Muscle layer of colon (tissue), 2 donors: ENCODE measurements at regions not wholly inside any gene's neighbourhood (a gene's known extent, or its start where the extent isn't known, plus 50 kb on each side); places are given as distances from the start of the nearest gene placed in this dataset.

Experiments used
- H3K27ac ChIP-seq: one replicate; pipeline ENCODE4 v1.7.0; 2013; ENCODE audit warnings: low read depth, mild to moderate bottlenecking, low read length, moderate library complexity
- H3K27me3 ChIP-seq, 2 donors: one replicate each; pipeline ENCODE4 v1.7.0; 2013; ENCODE audit warnings: low read length in 2 of 2, mild to moderate bottlenecking in 2 of 2; ENCODE audit not compliant: insufficient read depth in 2 of 2, control insufficient read depth in 1 of 2
- H3K36me3 ChIP-seq: one replicate; pipeline ENCODE4 v1.7.0; 2013; ENCODE audit warnings: mild to moderate bottlenecking, low read length; ENCODE audit not compliant: insufficient read depth
- H3K4me1 ChIP-seq: one replicate; pipeline ENCODE4 v1.7.0; 2013; ENCODE audit warnings: mild to moderate bottlenecking, low read length; ENCODE audit not compliant: insufficient read depth
- H3K4me3 ChIP-seq, 2 donors: one replicate each; pipeline ENCODE4 v1.7.0; 2013; ENCODE audit warnings: low read length in 2 of 2, low read depth in 1 of 2, mild to moderate bottlenecking in 1 of 2, moderate library complexity in 1 of 2
- H3K9ac ChIP-seq: one replicate; pipeline ENCODE4 v1.7.0; 2013; ENCODE audit warnings: low read length
- H3K9me3 ChIP-seq: one replicate; pipeline ENCODE4 v1.7.0; 2013; ENCODE audit warnings: mild to moderate bottlenecking, low read length
- donor health status: abdominal sarcoma.
- donor health status: Adenocarcinoma of cecum.

DNA sequence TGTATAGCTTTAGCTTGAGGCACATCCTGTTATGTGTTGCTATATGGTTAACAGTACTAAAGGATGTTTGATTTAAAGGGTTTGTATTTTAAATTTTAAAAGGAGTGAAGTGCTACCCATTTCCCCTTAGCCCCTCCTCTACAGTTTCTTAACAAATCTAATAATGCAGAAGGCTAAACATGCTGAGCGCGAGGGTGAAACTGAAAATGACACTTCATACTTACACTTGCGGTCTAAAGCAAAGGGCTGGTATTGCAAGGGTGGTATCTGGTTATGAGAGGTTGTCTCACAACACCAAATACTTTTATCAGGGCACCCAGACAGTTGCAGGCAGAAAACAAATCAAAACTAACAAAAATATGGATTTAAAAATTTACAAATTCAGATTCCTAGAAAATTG, 172.3 kb downstream of the SIPA1L2 start:
- Histone ChIP-seq H3K9ac (no peak overlapping the region), H3K4me3 (no peak overlapping the region), H3K36me3 (peaks cover 6% of the 10 kb centered on the region), H3K27me3 (no peaks in the 10 kb centered on the region), H3K9me3 (no peaks in the 10 kb centered on the region), H3K4me1 (peaks cover 4% of the 10 kb centered on the region), H3K27ac (no peak overlapping the region)

GRCh38 chr1:232456714-232457113, 173.2 kb downstream of the SIPA1L2 start:
- Histone ChIP-seq H3K4me1 (peaks cover 4% of the 10 kb centered on the region), H3K36me3 (peaks cover 6% of the 10 kb centered on the region), H3K27me3 (no peaks in the 10 kb centered on the region), H3K9me3 (no peaks in the 10 kb centered on the region), H3K27ac (no peak overlapping the region), H3K4me3 (no peak overlapping the region), H3K9ac (no peak overlapping the region)

DNA sequence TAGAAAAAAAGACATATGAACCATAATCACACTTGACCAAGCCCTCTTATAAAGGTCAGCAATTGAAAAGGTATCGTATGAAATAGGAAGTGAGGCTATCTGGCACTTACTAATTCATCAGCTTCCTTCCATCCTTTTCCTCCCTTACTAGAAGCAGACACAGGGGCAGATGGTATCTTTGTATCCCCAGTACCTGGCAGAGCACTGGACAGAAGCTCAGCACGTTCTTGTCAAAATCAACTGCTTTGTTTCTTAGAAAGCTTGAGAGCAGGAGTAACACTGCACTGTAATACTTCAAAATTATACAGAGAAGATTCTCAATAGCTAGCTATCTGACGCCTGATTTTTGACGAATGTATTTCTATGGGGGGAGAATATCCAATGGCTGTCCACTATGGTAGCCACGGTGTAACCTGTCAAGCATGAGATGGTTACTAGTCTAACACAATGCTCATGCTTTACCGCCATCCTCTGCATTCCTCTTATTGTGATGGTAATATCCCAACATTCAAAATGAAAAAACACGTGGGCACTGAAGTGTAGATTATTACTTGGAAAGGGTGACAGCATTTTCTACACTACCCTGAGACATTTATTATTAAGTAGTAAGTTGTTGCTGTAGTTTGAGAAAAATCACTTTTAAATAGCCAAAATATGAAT, 175.6 kb downstream of the SIPA1L2 start:
- Histone ChIP-seq H3K4me3 (no peak overlapping the region), H3K9me3 (no peaks in the 10 kb centered on the region), H3K27me3 (no peaks in the 10 kb centered on the region), H3K36me3 (no peaks in the 10 kb centered on the region), H3K4me1 (peaks cover 4% of the 10 kb centered on the region), H3K9ac (no peak overlapping the region), H3K27ac (no peak overlapping the region)

GRCh38 chr1:232452736-232453440, 177.0 kb downstream of the SIPA1L2 start:
- no peak overlapping the region for H3K4me3 ChIP-seq
- H3K9ac ChIP-seq, result no peak overlapping the region
- no peaks in the 10 kb centered on the region for H3K36me3 ChIP-seq
- no peaks in the 10 kb centered on the region for H3K27me3 ChIP-seq
- H3K4me1 ChIP-seq, result peaks cover 10% of the 10 kb centered on the region
- H3K9me3 ChIP-seq, result no peaks in the 10 kb centered on the region
- no peak overlapping the region for H3K27ac ChIP-seq

- Histone ChIP-seq H3K27me3 (no peaks in the 10 kb centered on the region), H3K27ac (no peak overlapping the region), H3K9ac (no peak overlapping the region), H3K9me3 (no peaks in the 10 kb centered on the region), H3K36me3 (no peaks in the 10 kb centered on the region), H3K4me3 (no peak overlapping the region), H3K4me1 (peaks cover 10% of the 10 kb centered on the region)
These were observed 177.8 kb downstream of the SIPA1L2 start for GRCh38 chr1:232452117-232452516.

DNA sequence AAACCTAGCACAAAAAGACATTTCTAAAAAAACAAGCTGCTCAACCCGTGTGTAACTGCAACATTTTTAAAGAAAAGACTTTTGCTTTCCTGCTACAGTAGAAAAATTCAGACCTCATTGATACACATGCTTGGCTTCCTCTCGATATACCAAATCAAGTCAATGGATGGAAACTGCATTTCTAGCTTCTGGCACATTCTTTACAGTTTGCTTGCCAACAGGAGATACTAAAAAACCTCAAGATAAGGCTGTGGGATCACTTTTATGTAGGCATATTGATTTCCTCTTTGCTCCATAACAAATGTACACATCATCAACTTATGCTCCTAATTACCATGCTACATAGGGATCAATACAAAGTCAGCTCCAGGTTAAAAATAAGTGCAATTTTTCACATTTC, 178.4 kb downstream of the SIPA1L2 start:
- Histone ChIP-seq H3K9me3 (no peaks in the 10 kb centered on the region), H3K36me3 (no peaks in the 10 kb centered on the region), H3K9ac (no peak overlapping the region), H3K4me3 (no peak overlapping the region), H3K4me1 (peaks cover 10% of the 10 kb centered on the region), H3K27me3 (no peaks in the 10 kb centered on the region), H3K27ac (no peak overlapping the region)

- H3K4me1 ChIP-seq, result peaks cover 10% of the 10 kb centered on the region
These were observed 179.3 kb downstream of the SIPA1L2 start for GRCh38 chr1:232450615-232451014.

DNA sequence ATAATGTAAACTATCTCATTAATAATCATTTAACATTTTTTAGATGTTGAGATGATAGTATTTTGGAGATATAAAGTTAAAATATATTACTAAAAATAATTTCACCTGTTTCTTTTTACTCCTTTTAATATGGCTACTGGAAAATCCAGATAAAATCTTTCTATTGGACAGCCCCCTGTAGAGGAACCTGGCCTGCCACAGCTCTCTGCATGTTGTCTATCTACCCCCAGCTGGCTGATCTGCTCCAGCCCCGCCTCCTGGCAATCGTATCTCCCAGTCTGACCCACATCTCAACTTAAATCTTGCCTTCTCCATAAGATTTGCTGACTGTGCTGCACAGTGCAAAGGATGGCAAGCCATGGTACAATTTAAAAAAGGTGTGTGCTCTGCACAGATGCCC, 182.8 kb downstream of the SIPA1L2 start:
- Histone ChIP-seq H3K27ac (no peak overlapping the region), H3K4me1 (peaks cover 6% of the 10 kb centered on the region), H3K9ac (no peak overlapping the region), H3K9me3 (no peaks in the 10 kb centered on the region), H3K36me3 (peaks cover 14% of the 10 kb centered on the region), H3K27me3 (no peaks in the 10 kb centered on the region), H3K4me3 (no peak overlapping the region)

More at GRCh38 chr1:232450615-232451014, 179.3 kb downstream of the SIPA1L2 start:
- Histone ChIP-seq H3K9me3 (no peaks in the 10 kb centered on the region), H3K4me3 (no peak overlapping the region), H3K27me3 (no peaks in the 10 kb centered on the region), H3K9ac (no peak overlapping the region), H3K36me3 (no peaks in the 10 kb centered on the region), H3K27ac (no peak overlapping the region)

GRCh38 chr1:232445361-232446106, 184.4 kb downstream of the SIPA1L2 start:
- Histone ChIP-seq H3K4me1 (peaks cover 6% of the 10 kb centered on the region), H3K36me3 (peaks cover 25% of the 10 kb centered on the region), H3K9ac (no peak overlapping the region), H3K27me3 (no peaks in the 10 kb centered on the region), H3K4me3 (no peak overlapping the region), H3K9me3 (no peaks in the 10 kb centered on the region), H3K27ac (no peak overlapping the region)

DNA sequence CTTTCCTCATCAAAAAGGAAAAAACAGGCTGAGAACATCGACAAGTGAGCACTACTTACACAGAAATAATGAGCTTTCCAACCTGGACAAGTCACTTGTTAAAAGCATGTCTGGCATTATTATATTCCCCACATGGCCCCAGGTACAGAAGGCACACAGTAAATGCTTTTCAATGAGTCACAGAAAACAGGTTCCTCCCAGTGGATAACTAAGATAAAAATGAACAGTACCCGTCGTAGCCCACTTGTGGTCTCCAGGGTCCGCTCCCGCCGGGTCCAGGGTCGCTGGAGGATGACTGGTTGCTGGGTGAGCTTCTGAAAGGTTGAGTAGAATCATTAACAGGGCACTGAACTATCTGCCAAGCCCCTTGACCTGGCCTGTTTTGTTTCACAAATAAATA, 186.6 kb downstream of the SIPA1L2 start:
- Histone ChIP-seq H3K27me3 (no peaks in the 10 kb centered on the region), H3K9me3 (no peaks in the 10 kb centered on the region), H3K4me1 (peaks cover under 1% of the 10 kb centered on the region), H3K36me3 (peaks cover 45% of the 10 kb centered on the region), H3K27ac (no peak overlapping the region), H3K9ac (no peak overlapping the region), H3K4me3 (no peak overlapping the region)

- H3K36me3 ChIP-seq, result peaks cover 52% of the 10 kb centered on the region
- H3K4me1 ChIP-seq, result peaks cover 6% of the 10 kb centered on the region
- no peak overlapping the region for H3K27ac ChIP-seq
These were observed 188.9 kb downstream of the SIPA1L2 start for GRCh38 chr1:232441036-232441411.

More at GRCh38 chr1:232441036-232441411, 188.9 kb downstream of the SIPA1L2 start:
- Histone ChIP-seq H3K9me3 (no peaks in the 10 kb centered on the region), H3K4me3 (no peak overlapping the region), H3K27me3 (no peaks in the 10 kb centered on the region), H3K9ac (no peak overlapping the region)
